GM13977 (cell line): ENCODE measurements at regions not wholly inside any gene's neighbourhood (a gene's known extent, or its start where the extent isn't known, plus 50 kb on each side); places are given as distances from the start of the nearest gene placed in this dataset.

Source experiments
- DNase-seq: peaks from one replicate; pipeline ENCODE4 v3.0.0; 2012; ENCODE audit warnings: low spot score
- in situ Hi-C: fragments of 300-500 bp; cut with MboI; formaldehyde crosslinking; loops from one replicate; pipeline ENCODE4 v1.12.0; 2022; ENCODE audit warnings: low sequenced_read_pairs, low pct_unique_long_range_greater_than_20kb, mixed read lengths, inconsistent platforms; ENCODE audit not compliant: unreplicated experiment
- TF ChIP-seq, protein P1 (sequence below): IDR thresholded peaks from 2 replicates; pipeline ENCODE4 v1.5.1; 2012; ENCODE audit warnings: mild to moderate bottlenecking, control low read depth; ENCODE audit not compliant: insufficient read depth; ENCODE audit errors: extremely low read depth, missing control alignments

DNA sequence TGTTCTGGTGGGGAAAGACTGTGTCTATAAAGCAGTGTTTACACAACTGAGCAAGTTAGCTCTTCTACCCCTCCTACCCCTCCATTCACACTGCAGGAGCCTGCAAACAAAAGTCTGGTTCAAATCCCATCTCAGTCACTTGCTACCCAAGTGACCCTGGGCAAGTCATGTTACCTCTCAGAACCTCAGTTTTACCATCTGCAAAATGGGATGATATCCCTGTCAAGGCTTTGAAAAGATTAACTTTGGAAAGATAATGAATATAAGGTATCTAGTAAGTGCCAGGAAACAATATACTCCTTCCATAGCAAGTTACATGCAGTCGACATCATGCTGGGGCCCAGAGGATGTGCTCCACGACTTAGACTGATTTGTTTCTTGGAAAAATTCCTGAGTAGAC, 161.5 kb downstream of the SEC61B start:
- DNase-seq, result no peak
- in situ Hi-C loops, result no loop called here
- TF ChIP-seq, protein P1, sequence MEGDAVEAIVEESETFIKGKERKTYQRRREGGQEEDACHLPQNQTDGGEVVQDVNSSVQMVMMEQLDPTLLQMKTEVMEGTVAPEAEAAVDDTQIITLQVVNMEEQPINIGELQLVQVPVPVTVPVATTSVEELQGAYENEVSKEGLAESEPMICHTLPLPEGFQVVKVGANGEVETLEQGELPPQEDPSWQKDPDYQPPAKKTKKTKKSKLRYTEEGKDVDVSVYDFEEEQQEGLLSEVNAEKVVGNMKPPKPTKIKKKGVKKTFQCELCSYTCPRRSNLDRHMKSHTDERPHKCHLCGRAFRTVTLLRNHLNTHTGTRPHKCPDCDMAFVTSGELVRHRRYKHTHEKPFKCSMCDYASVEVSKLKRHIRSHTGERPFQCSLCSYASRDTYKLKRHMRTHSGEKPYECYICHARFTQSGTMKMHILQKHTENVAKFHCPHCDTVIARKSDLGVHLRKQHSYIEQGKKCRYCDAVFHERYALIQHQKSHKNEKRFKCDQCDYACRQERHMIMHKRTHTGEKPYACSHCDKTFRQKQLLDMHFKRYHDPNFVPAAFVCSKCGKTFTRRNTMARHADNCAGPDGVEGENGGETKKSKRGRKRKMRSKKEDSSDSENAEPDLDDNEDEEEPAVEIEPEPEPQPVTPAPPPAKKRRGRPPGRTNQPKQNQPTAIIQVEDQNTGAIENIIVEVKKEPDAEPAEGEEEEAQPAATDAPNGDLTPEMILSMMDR, result no peak

- DNase-seq, result no peak
- in situ Hi-C loops, result no loop called here
Measured at GRCh38 chr9:99385215-99385614, 163.1 kb downstream of the SEC61B start.

DNA sequence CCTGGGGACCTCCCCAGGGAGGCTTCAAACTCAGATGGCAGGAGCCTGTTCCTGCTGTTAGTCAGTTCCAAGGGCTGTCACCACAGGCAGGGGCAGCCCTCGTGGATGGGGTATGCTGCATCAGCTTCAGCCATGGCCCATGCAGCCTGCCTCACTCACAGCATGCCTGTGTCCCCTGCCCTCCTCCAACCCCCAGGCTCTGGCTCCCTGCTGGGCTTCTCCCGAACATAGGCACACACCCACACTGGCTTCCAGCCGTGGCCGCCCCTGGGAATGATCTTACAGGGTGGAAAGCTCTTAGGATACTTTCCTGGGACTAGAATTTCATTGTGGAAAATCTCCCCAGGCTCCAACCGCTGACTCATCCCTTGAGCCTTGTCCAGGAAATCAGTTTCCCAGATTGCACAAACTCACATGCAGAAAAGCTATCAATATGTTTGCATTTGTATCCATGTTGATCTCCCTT, 163.8 kb downstream of the SEC61B start:
- TF ChIP-seq, protein P1, result no peak
- in situ Hi-C loops, result no loop called here
- DNase-seq, result no peak

More at GRCh38 chr9:99385215-99385614, 163.1 kb downstream of the SEC61B start:
- TF ChIP-seq, protein P1, result no peak

GRCh38 chr9:99387431-99387830, 165.3 kb downstream of the SEC61B start:
- DNase-seq, result no peak
- in situ Hi-C loops, result no loop called here
- TF ChIP-seq, protein P1, result no peak

GRCh38 chr9:99389087-99390033, 167.3 kb downstream of the SEC61B start:
- DNase-seq, result no peak
- TF ChIP-seq, protein P1, result no peak
- in situ Hi-C loops, result no loop called here

GRCh38 chr9:99391937-99392594, 170.0 kb downstream of the SEC61B start:
- no peak for DNase-seq
- TF ChIP-seq, protein P1, result no peak
- in situ Hi-C loops, result no loop called here
